Colonic mucosa (tissue), 4 donors: ENCODE measurements at regions not wholly inside any gene's neighbourhood (a gene's known extent, or its start where the extent isn't known, plus 50 kb on each side); places are given as distances from the start of the nearest gene placed in this dataset.
A peak's percentile ranks its signal among the peaks of the same experiment; 100 is the strongest.

Experiments used
- DNase-seq: peaks from one replicate; pipeline ENCODE4 v3.0.0-alpha.2; 2020
- H3K27ac ChIP-seq: fragments of 200-600 bp; one replicate; pipeline ENCODE4 v1.8.0; 2021
- H3K27me3 ChIP-seq: fragments of 200-600 bp; one replicate; pipeline ENCODE4 v1.8.0; 2021
- H3K36me3 ChIP-seq: fragments of 200-600 bp; one replicate; pipeline ENCODE4 v1.8.0; 2021
- H3K4me1 ChIP-seq: fragments of 200-600 bp; one replicate; pipeline ENCODE4 v1.8.0; 2021; ENCODE audit warnings: mild to moderate bottlenecking
- H3K4me3 ChIP-seq: fragments of 200-600 bp; one replicate; pipeline ENCODE4 v1.8.0; 2021
- H3K9ac ChIP-seq, 2 donors: one replicate each; pipeline ENCODE4 v1.7.0; 2013; ENCODE audit warnings: control low read depth in 2 of 2, low read depth in 2 of 2, low read length in 2 of 2
- H3K9me3 ChIP-seq: fragments of 200-600 bp; one replicate; pipeline ENCODE4 v1.8.0; 2021
- CTCF ChIP-seq: fragments of 200-600 bp; IDR thresholded peaks from one replicate; pipeline ENCODE4 v1.8.0; 2022; ENCODE audit warnings: antibody characterized with exemption, mild to moderate bottlenecking
- intact Hi-C: fragments of 100-400 bp; cut with DNase I; formaldehyde crosslinking; loops from one replicate; pipeline ENCODE4 v1.14.1; 2022
- donor health status: healthy.
- donor health status: DM: no; HTN: no; CAD: no.
- donor health status: DM: no; HTN: no; CAD: no.

GRCh38 chrX:66408507-66408906, 230.4 kb downstream of the EDA2R start:
- no peak overlapping the region for H3K27ac ChIP-seq
- H3K27me3 ChIP-seq = no peaks in the 10 kb centered on the region
- no peak overlapping the region for H3K4me3 ChIP-seq
- intact Hi-C loops = no loop called here
- no peaks in the 10 kb centered on the region for H3K4me1 ChIP-seq
- no peaks in the 10 kb centered on the region for H3K36me3 ChIP-seq
- H3K9me3 ChIP-seq = no peaks in the 10 kb centered on the region
- no peak for DNase-seq
- no peak overlapping the region for H3K9ac ChIP-seq
- peak; percentile 31 for TF ChIP-seq CTCF

- Histone ChIP-seq H3K4me1 (no peaks in the 10 kb centered on the region), H3K27ac (no peak overlapping the region), H3K9me3 (no peaks in the 10 kb centered on the region), H3K36me3 (no peaks in the 10 kb centered on the region), H3K9ac (no peak overlapping the region), H3K27me3 (no peaks in the 10 kb centered on the region), H3K4me3 (no peak overlapping the region)
- TF ChIP-seq CTCF = no peak
- intact Hi-C loops = no loop called here
- no peak for DNase-seq
Measured at GRCh38 chrX:66410806-66411205, 228.1 kb downstream of the EDA2R start.
